AG09309 (cell line): ENCODE measurements at regions not wholly inside any gene's neighbourhood (a gene's known extent, or its start where the extent isn't known, plus 50 kb on each side); places are given as distances from the start of the nearest gene placed in this dataset.
"Not testable (repeated sequence)": the region's sequence is repeated elsewhere in the genome, so short reads cannot be mapped to it uniquely, and the experiment has no call there.

ENCODE experiments used
- DNase-seq: peaks from one replicate; pipeline ENCODE4 v3.0.0-alpha.2; 2010; ENCODE audit warnings: low read depth
- H3K4me3 ChIP-seq: 2 replicates; pipeline ENCODE4 v1.5.1; 2011; ENCODE audit warnings: mild to moderate bottlenecking, low read depth, low read length, moderate library complexity; ENCODE audit not compliant: control insufficient read depth
- TF ChIP-seq, protein P1 (sequence below): IDR thresholded peaks from 2 replicates; pipeline ENCODE4 v1.5.1; 2011; ENCODE audit warnings: mild to moderate bottlenecking, low read depth, low read length, inconsistent platforms; ENCODE audit not compliant: insufficient read depth, control insufficient read depth; ENCODE audit errors: missing control alignments

DNA sequence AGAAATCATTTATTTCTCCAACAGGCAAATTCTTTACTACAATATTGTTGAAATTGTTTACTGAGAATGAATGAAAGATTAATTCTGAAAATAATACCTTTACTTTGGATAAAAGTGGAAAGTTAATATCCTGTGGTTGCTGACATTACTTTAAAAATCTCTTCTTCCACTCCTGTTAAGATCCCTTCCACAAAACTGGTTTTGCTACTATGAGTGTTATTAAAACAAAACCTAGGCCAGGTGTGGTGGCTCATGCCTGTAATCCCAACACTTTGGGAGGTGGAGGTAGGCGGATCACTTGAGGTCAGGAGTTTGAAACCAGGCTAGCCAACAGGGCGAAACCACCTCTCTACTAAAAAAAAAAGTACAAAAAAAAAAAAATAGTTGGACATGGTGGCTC lies 123.9 kb upstream of the CCDC150 start:
- no peak for DNase-seq
- TF ChIP-seq, protein P1, sequence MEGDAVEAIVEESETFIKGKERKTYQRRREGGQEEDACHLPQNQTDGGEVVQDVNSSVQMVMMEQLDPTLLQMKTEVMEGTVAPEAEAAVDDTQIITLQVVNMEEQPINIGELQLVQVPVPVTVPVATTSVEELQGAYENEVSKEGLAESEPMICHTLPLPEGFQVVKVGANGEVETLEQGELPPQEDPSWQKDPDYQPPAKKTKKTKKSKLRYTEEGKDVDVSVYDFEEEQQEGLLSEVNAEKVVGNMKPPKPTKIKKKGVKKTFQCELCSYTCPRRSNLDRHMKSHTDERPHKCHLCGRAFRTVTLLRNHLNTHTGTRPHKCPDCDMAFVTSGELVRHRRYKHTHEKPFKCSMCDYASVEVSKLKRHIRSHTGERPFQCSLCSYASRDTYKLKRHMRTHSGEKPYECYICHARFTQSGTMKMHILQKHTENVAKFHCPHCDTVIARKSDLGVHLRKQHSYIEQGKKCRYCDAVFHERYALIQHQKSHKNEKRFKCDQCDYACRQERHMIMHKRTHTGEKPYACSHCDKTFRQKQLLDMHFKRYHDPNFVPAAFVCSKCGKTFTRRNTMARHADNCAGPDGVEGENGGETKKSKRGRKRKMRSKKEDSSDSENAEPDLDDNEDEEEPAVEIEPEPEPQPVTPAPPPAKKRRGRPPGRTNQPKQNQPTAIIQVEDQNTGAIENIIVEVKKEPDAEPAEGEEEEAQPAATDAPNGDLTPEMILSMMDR, result no peak
- H3K4me3 ChIP-seq, result no peak overlapping the region

DNA sequence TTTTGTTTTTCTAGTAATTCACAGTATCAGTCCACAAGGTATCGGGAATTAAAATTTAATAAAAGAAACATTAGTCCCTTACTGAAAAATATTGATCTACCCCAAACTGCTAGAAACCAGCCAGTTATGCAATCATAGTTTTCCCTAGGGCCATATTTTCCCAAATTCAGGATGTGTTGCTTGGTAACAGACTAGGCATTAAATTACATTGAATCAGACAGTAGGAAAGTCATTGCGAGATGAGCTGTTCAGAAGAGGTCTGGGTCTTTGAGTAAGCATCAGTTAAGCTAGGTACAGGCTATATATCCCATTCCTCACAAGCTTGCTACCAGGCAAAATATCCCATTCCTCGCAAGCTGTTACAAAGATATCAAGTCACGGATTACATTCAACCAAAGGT lies 123.0 kb upstream of the CCDC150 start:
- TF ChIP-seq, protein P1, result no peak
- no peak overlapping the region for H3K4me3 ChIP-seq
- peak; percentile 16 for DNase-seq

DNA sequence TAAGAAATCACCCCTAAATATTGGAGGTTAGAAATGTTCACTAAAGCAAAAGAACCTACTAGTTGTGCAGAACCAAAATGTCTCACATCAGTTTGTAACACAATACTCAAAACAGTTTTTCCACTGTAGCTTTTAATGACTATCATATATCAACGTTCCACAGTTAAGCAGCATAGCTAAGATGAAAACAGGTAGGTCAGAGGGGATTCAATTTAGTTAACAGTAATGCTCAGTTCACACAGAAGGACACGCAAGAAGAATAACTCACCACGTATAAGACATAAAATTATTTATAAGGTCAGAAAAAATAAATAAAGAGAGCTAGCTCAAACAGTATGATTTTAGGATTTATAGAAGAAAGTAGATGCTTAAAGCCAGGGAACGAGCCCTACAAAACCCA lies 118.9 kb upstream of the CCDC150 start:
- TF ChIP-seq, protein P1, result no peak
- DNase-seq, result no peak

DNA sequence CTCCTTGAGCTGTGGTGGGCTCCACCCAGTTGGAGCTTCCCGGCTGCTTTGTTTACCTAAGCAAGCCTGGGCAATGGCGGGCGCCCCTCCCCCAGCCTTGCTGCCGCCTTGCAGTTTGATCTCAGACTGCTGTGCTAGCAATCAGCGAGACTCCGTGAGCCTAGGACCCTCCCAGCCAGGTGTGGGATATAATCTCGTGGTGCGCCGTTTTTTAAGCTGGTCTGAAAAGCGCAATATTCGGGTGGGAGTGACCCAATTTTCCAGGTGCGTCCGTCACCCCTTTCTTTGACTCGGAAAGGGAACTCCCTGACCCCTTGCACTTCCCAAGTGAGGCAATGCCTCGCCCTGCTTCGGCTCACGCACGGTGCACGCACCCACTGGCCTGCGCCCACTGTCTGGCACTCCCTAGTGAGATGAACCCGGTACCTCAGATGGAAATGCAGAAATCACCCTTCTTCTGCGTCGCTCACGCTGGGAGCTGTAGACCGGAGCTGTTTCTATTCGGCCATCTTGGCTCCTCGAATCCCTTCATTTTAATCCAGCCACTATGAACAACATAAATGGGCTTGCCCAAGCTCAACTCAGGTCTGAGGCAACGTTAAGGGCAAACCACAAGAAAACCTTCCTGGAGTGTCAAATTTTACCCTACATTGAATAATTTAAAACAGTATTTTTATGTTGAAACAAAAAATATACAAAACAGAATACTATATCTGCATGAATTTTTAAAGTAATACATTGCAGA lies 112.4 kb upstream of the CCDC150 start:
- not testable (repeated sequence) for H3K4me3 ChIP-seq, DNase-seq

More for the DNA sequence above, 118.9 kb upstream of the CCDC150 start:
- H3K4me3 ChIP-seq, result no peak overlapping the region

DNA sequence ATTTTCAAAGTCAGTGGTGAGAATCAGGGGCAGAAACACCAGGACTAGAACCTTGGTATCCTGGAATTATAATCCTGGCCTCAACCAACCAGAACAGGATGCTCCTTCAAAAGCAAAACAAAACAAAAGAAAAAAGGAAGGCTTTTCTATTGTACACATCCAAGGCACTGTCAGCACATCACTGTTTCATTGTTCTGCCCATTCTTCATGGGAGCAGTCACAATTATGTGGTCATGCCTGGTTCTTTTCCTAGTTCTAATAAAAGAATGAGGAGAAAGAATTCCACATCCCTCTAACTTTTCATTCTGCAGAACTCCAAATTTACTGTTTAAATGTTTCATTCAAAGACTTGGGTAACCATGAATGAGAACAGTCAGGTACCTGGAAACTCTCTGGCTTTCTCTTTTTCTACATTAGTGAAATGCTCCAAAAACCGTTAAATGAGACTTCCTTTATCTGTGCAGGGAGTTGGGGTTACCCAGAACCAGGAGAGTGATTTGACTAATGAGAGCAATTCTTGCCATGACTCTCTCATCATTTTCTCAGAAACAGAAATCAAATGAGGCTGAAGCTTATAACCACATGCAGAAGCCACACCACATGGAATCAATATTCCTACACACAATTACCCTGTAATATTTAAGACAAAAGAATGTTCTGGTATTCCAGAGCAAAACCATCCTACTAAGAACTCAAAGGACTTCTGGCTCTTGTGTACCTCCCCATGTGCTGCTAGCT lies 110.9 kb upstream of the CCDC150 start:
- H3K4me3 ChIP-seq, result no peak overlapping the region

DNA sequence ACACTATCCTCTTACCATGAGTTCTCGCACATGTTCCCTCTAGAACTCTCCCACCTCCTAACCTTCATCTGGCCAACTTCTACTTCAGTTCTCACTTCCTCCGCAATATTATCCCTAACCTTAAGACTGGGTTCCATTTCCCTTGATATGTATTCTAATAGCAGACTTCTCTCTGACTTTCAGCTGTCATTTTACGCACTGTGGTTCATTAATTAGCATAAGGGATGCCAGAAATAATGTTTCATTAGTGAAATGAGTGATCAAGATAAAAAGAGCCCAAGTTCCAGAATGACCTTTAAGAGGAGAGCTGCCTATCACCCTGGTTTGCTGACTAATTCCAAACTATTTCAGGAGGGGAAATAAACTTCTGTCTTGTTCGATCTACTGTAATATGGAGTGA lies 108.6 kb upstream of the CCDC150 start:
- TF ChIP-seq, protein P1, result no peak
- no peak for DNase-seq
- H3K4me3 ChIP-seq, result no peak overlapping the region

More for the DNA sequence above, 110.9 kb upstream of the CCDC150 start:
- no peak for DNase-seq
- TF ChIP-seq, protein P1, result no peak

DNA sequence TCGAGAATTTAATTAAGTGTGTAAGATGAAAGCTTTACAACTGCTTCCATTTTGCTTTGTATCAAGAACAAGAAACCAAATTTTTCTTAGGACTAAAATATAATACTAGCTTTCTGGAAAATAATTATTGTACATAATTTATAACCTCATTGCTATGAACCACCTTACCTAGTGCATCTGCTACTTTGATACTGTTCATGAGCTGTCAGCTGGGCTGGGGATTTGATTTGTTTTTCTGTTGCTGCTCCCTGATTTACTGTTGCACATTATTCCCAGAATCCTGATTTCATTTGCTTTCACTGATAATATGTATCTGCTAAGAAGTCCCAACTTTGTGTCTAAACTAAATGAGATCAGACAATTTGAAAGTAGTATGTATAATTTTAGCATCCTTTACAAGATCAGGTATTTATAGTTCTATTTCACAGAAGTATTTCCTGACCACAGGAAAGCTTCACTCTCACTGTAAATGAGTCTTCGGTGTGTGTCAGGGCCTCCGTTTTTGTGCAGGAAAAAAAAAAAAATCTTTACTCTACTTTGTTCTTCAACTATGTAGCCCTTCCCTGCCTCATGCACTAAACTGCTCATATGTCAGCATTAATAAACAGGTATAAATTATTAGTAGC lies 105.6 kb upstream of the CCDC150 start:
- TF ChIP-seq, protein P1, result no peak
- no peak for DNase-seq

More for the DNA sequence above, 105.6 kb upstream of the CCDC150 start:
- H3K4me3 ChIP-seq, result no peak overlapping the region
